OCI-LY1 (cell line): ENCODE measurements at regions not wholly inside any gene's neighbourhood (a gene's known extent, or its start where the extent isn't known, plus 50 kb on each side); places are given as distances from the start of the nearest gene placed in this dataset.

Experiments
- H2AFZ ChIP-seq: fragments of 200-600 bp; sonication (generic), shearing (Covaris generic); 2 replicates; pipeline ENCODE4 v1.6.0; 2014; ENCODE audit warnings: antibody characterized with exemption, mild to moderate bottlenecking, low read length
- H3F3A ChIP-seq: fragments of 200-600 bp; sonication (generic), shearing (Covaris generic); 2 replicates; pipeline ENCODE4 v1.6.0; 2014; ENCODE audit warnings: mild to moderate bottlenecking, antibody characterized with exemption, low read length, moderate library complexity; ENCODE audit not compliant: insufficient read depth
- H3K27ac ChIP-seq: fragments of 200-600 bp; sonication (generic); 2 replicates; pipeline ENCODE4 v1.5.1; 2014; ENCODE audit warnings: low read length, mixed run types, mild to moderate bottlenecking, low read depth; ENCODE audit not compliant: poor library complexity, severe bottlenecking
- H3K27me3 ChIP-seq: fragments of 200-600 bp; sonication (generic); 2 replicates; pipeline ENCODE4 v1.6.0; 2014; ENCODE audit warnings: antibody characterized with exemption, mild to moderate bottlenecking, low read length, moderate library complexity; ENCODE audit not compliant: insufficient read depth
- H3K36me3 ChIP-seq: fragments of 200-600 bp; sonication (generic); 2 replicates; pipeline ENCODE4 v1.6.1; 2014; ENCODE audit warnings: mild to moderate bottlenecking, antibody characterized with exemption, low read length, moderate library complexity, mixed read lengths; ENCODE audit not compliant: insufficient read depth
- H3K4me1 ChIP-seq: fragments of 200-600 bp; sonication (generic); 2 replicates; pipeline ENCODE4 v1.5.1; 2014; ENCODE audit warnings: mild to moderate bottlenecking, low read length, moderate library complexity; ENCODE audit not compliant: insufficient read depth, severe bottlenecking
- H3K4me2 ChIP-seq: fragments of 200-600 bp; sonication (generic), shearing (Covaris generic); 2 replicates; pipeline ENCODE4 v1.6.1; 2014; ENCODE audit warnings: low read length
- H3K4me3 ChIP-seq: fragments of 200-600 bp; sonication (generic); 2 replicates; pipeline ENCODE4 v1.5.1; 2014; ENCODE audit warnings: low read length, low read depth, mild to moderate bottlenecking, mixed read lengths; ENCODE audit not compliant: poor library complexity, severe bottlenecking
- H3K79me2 ChIP-seq: fragments of 200-600 bp; shearing (Covaris generic); 2 replicates; pipeline ENCODE4 v1.6.1; 2016; ENCODE audit warnings: mixed run types, low read length, mixed read lengths; ENCODE audit not compliant: insufficient read depth
- H3K9ac ChIP-seq: fragments of 200-600 bp; sonication (generic), shearing (Covaris generic); 2 replicates; pipeline ENCODE4 v1.6.1; 2014; ENCODE audit warnings: mild to moderate bottlenecking, low read length, mixed read lengths
- H3K9me2 ChIP-seq: fragments of 200-600 bp; sonication (generic), shearing (Covaris generic); 2 replicates; pipeline ENCODE4 v1.6.1; 2014; ENCODE audit warnings: low read depth, mild to moderate bottlenecking, low read length, mixed read lengths
- H3K9me3 ChIP-seq: fragments of 200-600 bp; shearing (Covaris generic); 2 replicates; pipeline ENCODE4 v1.6.1; 2014; ENCODE audit warnings: low read length, mixed read lengths
- H4K20me1 ChIP-seq: fragments of 200-600 bp; sonication (generic), shearing (Covaris generic); 2 replicates; pipeline ENCODE4 v1.6.0; 2016; ENCODE audit warnings: mild to moderate bottlenecking, low read length; ENCODE audit not compliant: insufficient read depth
- EZH2 ChIP-seq: fragments of 200-600 bp; sonication (generic), shearing (Covaris generic); IDR thresholded peaks from 2 replicates; pipeline ENCODE4 v1.8.0; 2017; ENCODE audit warnings: borderline replicate concordance, mixed run types, mild to moderate bottlenecking, antibody characterized with exemption, low read length, moderate library complexity, mixed read lengths
- TF ChIP-seq, protein P1 (sequence below): fragments of 200-600 bp; sonication (generic), shearing (Covaris generic); IDR thresholded peaks from 2 replicates; pipeline ENCODE4 v1.5.1; 2017; ENCODE audit warnings: mild to moderate bottlenecking, antibody characterized with exemption, low read length, moderate library complexity, mixed read lengths

DNA sequence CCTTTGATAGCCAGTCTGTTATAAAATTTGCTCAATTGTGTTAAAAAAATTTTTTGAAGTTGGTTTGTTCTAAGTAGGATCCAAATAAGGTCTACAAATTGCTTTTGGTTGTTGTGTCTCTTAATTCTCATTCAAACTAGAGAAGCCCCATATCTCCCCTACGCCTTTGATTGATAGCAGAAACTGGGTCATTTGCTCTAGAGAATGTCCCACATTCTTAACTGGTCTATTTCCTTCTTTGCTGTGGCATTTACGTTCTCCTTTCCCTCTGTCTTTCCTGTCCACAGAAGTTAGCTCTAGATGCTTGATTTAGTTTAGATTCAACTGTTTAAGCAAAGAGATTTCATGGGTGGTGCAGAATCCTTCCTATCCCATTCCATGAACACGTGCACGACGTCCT is 174.6 kb upstream of the SVIL start:
- H3K27me3 ChIP-seq: no peaks in the 10 kb centered on the region
- no peak overlapping the region for H2AFZ ChIP-seq
- H4K20me1 ChIP-seq: no peaks in the 10 kb centered on the region
- H3F3A ChIP-seq: no peaks in the 10 kb centered on the region
- no peaks in the 10 kb centered on the region for H3K9me2 ChIP-seq
- no peak for TF ChIP-seq EZH2
- TF ChIP-seq, protein P1, sequence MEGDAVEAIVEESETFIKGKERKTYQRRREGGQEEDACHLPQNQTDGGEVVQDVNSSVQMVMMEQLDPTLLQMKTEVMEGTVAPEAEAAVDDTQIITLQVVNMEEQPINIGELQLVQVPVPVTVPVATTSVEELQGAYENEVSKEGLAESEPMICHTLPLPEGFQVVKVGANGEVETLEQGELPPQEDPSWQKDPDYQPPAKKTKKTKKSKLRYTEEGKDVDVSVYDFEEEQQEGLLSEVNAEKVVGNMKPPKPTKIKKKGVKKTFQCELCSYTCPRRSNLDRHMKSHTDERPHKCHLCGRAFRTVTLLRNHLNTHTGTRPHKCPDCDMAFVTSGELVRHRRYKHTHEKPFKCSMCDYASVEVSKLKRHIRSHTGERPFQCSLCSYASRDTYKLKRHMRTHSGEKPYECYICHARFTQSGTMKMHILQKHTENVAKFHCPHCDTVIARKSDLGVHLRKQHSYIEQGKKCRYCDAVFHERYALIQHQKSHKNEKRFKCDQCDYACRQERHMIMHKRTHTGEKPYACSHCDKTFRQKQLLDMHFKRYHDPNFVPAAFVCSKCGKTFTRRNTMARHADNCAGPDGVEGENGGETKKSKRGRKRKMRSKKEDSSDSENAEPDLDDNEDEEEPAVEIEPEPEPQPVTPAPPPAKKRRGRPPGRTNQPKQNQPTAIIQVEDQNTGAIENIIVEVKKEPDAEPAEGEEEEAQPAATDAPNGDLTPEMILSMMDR: no peak
- H3K4me1 ChIP-seq: no peaks in the 10 kb centered on the region
- H3K9ac ChIP-seq: no peak overlapping the region
- H3K9me3 ChIP-seq: no peaks in the 10 kb centered on the region
- no peaks in the 10 kb centered on the region for H3K79me2 ChIP-seq
- no peak overlapping the region for H3K27ac ChIP-seq
- no peak overlapping the region for H3K4me2 ChIP-seq
- no peaks in the 10 kb centered on the region for H3K36me3 ChIP-seq
- H3K4me3 ChIP-seq: no peak overlapping the region

DNA sequence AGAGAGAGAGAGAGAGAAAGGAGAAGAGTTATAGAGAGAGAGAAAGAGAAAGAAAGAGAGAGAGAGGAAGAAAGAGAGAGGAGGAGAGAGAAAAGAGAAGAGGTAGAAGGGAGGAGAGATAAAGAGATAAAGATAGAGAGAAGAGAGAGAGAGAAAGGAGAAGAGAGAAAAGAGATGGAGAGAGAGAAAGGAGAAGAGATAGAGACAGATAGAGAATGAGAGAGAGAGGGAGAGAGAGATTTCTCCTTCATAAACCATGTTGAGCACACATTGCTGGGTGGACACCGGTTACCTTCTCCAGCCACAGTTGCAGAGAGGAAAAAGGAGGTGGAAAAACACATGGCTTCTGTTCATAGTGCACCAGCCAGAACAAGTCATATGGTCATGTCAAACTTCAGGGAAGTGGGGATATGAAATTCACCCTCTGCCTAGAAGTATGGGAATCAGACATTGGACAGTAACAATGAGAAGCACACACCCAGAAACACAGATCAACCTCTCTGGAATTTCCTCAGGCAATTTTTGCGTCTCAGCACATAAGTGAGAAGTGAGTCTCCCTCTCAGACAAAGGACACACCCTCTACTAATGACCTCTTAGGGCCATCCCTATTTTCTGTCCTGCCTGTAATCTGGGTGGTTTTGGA is 172.5 kb upstream of the SVIL start:
- H4K20me1 ChIP-seq: no peaks in the 10 kb centered on the region
- TF ChIP-seq EZH2: no peak
- TF ChIP-seq, protein P1: no peak
- no peak overlapping the region for H2AFZ ChIP-seq
- no peaks in the 10 kb centered on the region for H3K79me2 ChIP-seq
- no peak overlapping the region for H3K27ac ChIP-seq
- no peaks in the 10 kb centered on the region for H3K36me3 ChIP-seq
- H3K4me1 ChIP-seq: no peaks in the 10 kb centered on the region
- H3F3A ChIP-seq: no peaks in the 10 kb centered on the region
- no peak overlapping the region for H3K9ac ChIP-seq
- H3K27me3 ChIP-seq: 0 out of 2 replicates have a peak, but pooled peaks cover 6% of the 10 kb centered on the region
- no peaks in the 10 kb centered on the region for H3K9me2 ChIP-seq
- H3K4me3 ChIP-seq: no peak overlapping the region
- H3K4me2 ChIP-seq: no peak overlapping the region
- no peaks in the 10 kb centered on the region for H3K9me3 ChIP-seq

DNA sequence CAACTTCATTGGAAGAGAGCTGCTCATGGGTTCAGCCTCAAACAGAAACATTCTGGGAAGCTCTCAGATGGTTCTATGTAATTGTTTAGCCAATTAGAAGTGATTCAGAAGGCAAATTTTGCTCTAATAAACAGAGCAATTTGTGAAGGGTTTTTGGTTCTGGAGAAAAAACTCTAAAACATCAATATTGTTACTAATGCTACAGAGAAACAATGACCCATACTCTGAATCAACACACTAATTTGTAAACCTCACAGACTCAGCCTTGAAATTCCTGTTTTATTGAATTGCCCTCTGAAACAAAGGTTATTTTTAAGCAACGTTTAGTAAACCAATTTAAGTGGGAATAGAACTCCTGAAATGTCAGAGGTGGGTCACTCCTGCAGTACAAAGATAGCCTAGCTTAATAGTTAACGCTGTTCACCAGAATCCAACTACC is 171.6 kb upstream of the SVIL start:
- Histone ChIP-seq H3F3A (no peaks in the 10 kb centered on the region), H3K79me2 (no peaks in the 10 kb centered on the region), H3K36me3 (no peaks in the 10 kb centered on the region), H3K4me3 (no peak overlapping the region), H3K9me2 (no peaks in the 10 kb centered on the region), H3K9me3 (no peaks in the 10 kb centered on the region), H2AFZ (no peak overlapping the region), H3K9ac (no peak overlapping the region), H4K20me1 (no peaks in the 10 kb centered on the region), H3K4me2 (no peak overlapping the region), H3K27ac (no peak overlapping the region), H3K4me1 (no peaks in the 10 kb centered on the region), H3K27me3 (0 out of 2 replicates have a peak, but pooled peaks cover 6% of the 10 kb centered on the region)
- no peak for TF ChIP-seq EZH2
- TF ChIP-seq, protein P1: no peak
